A673 (cell line): ENCODE measurements at regions not wholly inside any gene's neighbourhood (a gene's known extent, or its start where the extent isn't known, plus 50 kb on each side); places are given as distances from the start of the nearest gene placed in this dataset.
"Not testable (repeated sequence)": the region's sequence is repeated elsewhere in the genome, so short reads cannot be mapped to it uniquely, and the experiment has no call there.

Source experiments
- BruUV-seq: library from RNA; stranded (reverse); fragments of 400-500 nt; replicated peaks from 2 replicates; lab custom pipeline; 2021; lab: Mats Ljungman, UMichigan
- CTCF ChIA-PET: fragments of 300-600 bp; sonication (Branson Sonifier 250); formaldehyde crosslinking; loops from one replicate; lab custom pipeline; 2022; ENCODE audit warnings: antibody characterized with exemption; lab: Charles Lee
- POLR2A ChIA-PET: fragments of 300-600 bp; sonication (Branson Sonifier 250); formaldehyde crosslinking; loops from one replicate; lab custom pipeline; 2022; ENCODE audit warnings: antibody characterized with exemption; ENCODE audit not compliant: low non-redundant PET; lab: Charles Lee
- DNase-seq: peaks from one replicate; pipeline ENCODE4 v3.0.0-alpha.2; 2015; ENCODE audit warnings: low spot score
- H3K27ac ChIP-seq: fragments of 200-600 bp; sonication (generic); 2 replicates; pipeline ENCODE4 v1.5.1; 2016; ENCODE audit warnings: mixed run types, low read depth, mild to moderate bottlenecking, mixed read lengths, antibody characterized with exemption, low read length; ENCODE audit not compliant: poor library complexity, severe bottlenecking
- H3K27me3 ChIP-seq: fragments of 200-600 bp; sonication (generic); replicated peaks from 2 replicates; pipeline ENCODE4 v1.6.1; 2017; ENCODE audit warnings: mixed run types, low read depth, mild to moderate bottlenecking, mixed read lengths, antibody characterized with exemption, low read length; ENCODE audit not compliant: insufficient read depth, poor library complexity
- H3K36me3 ChIP-seq: fragments of 200-600 bp; sonication (generic); 2 replicates; pipeline ENCODE4 v1.6.1; 2016; ENCODE audit warnings: mixed run types, mild to moderate bottlenecking, mixed read lengths, antibody characterized with exemption, low read length; ENCODE audit not compliant: insufficient read depth, poor library complexity, severe bottlenecking
- H3K4me1 ChIP-seq: fragments of 200-600 bp; sonication (generic); 2 replicates; pipeline ENCODE4 v1.6.1; 2017; ENCODE audit warnings: mixed run types, mild to moderate bottlenecking, mixed read lengths, antibody characterized with exemption, low read length; ENCODE audit not compliant: insufficient read depth, poor library complexity, severe bottlenecking
- H3K4me3 ChIP-seq: fragments of 200-600 bp; sonication (generic); 2 replicates; pipeline ENCODE4 v1.5.1; 2016; ENCODE audit warnings: low read depth, mixed run types, mild to moderate bottlenecking, mixed read lengths, low read length; ENCODE audit not compliant: poor library complexity, severe bottlenecking
- H3K9me3 ChIP-seq: fragments of 200-600 bp; sonication (generic); 2 replicates; pipeline ENCODE4 v1.6.1; 2016; ENCODE audit warnings: mixed run types, low read depth, mild to moderate bottlenecking, mixed read lengths, antibody characterized with exemption, low read length; ENCODE audit not compliant: poor library complexity, severe bottlenecking
- CTCF ChIP-seq: fragments of 300-800, 200-600 bp; sonication (generic); conservative IDR thresholded peaks from 2 replicates; pipeline ENCODE4 v1.5.1; 2017; ENCODE audit warnings: low read depth, mild to moderate bottlenecking, antibody characterized with exemption, low read length, moderate library complexity, mixed read lengths
- EZH2 ChIP-seq: fragments of 200-600 bp; sonication (generic); IDR thresholded peaks from 2 replicates; pipeline ENCODE4 v1.6.1; 2017; ENCODE audit warnings: borderline replicate concordance, low read depth, mild to moderate bottlenecking, mixed read lengths, antibody characterized with exemption, low read length; ENCODE audit not compliant: poor library complexity, severe bottlenecking
- intact Hi-C: fragments of 100-400 bp; cut with micrococcal nuclease; formaldehyde crosslinking; loops from one replicate; pipeline ENCODE4 v1.10.0; 2022; ENCODE audit not compliant: unreplicated experiment

GRCh38 chr5:154676508-154676907, 78.7 kb upstream of the LARP1 start:
- DNase-seq, result no peak
- no peaks in the 10 kb centered on the region for H3K36me3 ChIP-seq
- H3K27ac ChIP-seq, result no peak overlapping the region
- ChIA-PET CTCF (no interaction called here), POLR2A (no interaction called here)
- no TSS peak for BruUV-seq
- H3K4me3 ChIP-seq, result no peak overlapping the region
- no peaks in the 10 kb centered on the region for H3K9me3 ChIP-seq
- intact Hi-C loops, result no loop called here
- no peaks in the 10 kb centered on the region for H3K27me3 ChIP-seq
- no peaks in the 10 kb centered on the region for H3K4me1 ChIP-seq
- TF ChIP-seq CTCF, result no peak
- no peak for TF ChIP-seq EZH2

GRCh38 chr5:154674029-154674428, 81.1 kb upstream of the LARP1 start:
- ChIA-PET POLR2A (no interaction called here), CTCF (no interaction called here)
- Histone ChIP-seq H3K9me3 (no peaks in the 10 kb centered on the region), H3K27ac (no peak overlapping the region), H3K36me3 (no peaks in the 10 kb centered on the region), H3K4me3 (no peak overlapping the region), H3K4me1 (no peaks in the 10 kb centered on the region), H3K27me3 (no peaks in the 10 kb centered on the region)
- BruUV-seq, result no TSS peak
- DNase-seq, result no peak
- TF ChIP-seq CTCF (no peak), EZH2 (no peak)
- intact Hi-C loops, result no loop called here

GRCh38 chr5:154673506-154673905, 81.7 kb upstream of the LARP1 start:
- intact Hi-C loops, result no loop called here
- H3K27me3 ChIP-seq, result no peaks in the 10 kb centered on the region
- DNase-seq, result no peak
- no peak for TF ChIP-seq EZH2
- TF ChIP-seq CTCF, result no peak
- H3K4me3 ChIP-seq, result no peak overlapping the region
- CTCF ChIA-PET, result no interaction called here
- H3K36me3 ChIP-seq, result no peaks in the 10 kb centered on the region
- no TSS peak for BruUV-seq
- no peaks in the 10 kb centered on the region for H3K9me3 ChIP-seq
- POLR2A ChIA-PET, result no interaction called here
- H3K27ac ChIP-seq, result no peak overlapping the region
- no peaks in the 10 kb centered on the region for H3K4me1 ChIP-seq

- H3K27me3 ChIP-seq, CTCF ChIA-PET, DNase-seq, intact Hi-C loops, BruUV-seq, POLR2A ChIA-PET, H3K4me1 ChIP-seq, H3K9me3 ChIP-seq, H3K27ac ChIP-seq, H3K36me3 ChIP-seq, H3K4me3 ChIP-seq: not testable (repeated sequence)
Measured at GRCh38 chr5:154669913-154670312, 85.3 kb upstream of the LARP1 start.
